Stomach (tissue), 4 donors: ENCODE measurements at regions not wholly inside any gene's neighbourhood (a gene's known extent, or its start where the extent isn't known, plus 50 kb on each side); places are given as distances from the start of the nearest gene placed in this dataset.

Experiments used
- CTCF ChIP-seq, 7 experiments: fragments of 450-650 bp in 4 of 7; fragments of 200-600 bp in 3 of 7; sonication (generic) in 3 of 7; IDR thresholded peaks; one replicate each; pipeline ENCODE4 v1.5.1; 2016 to 2019; ENCODE audit warnings: antibody characterized with exemption in 7 of 7, control low read depth in 2 of 7, mild to moderate bottlenecking in 1 of 7
- EP300 ChIP-seq: sonication (generic); formaldehyde crosslinking; IDR thresholded peaks from one replicate; pipeline ENCODE4 v1.6.1; 2017; ENCODE audit warnings: antibody characterized with exemption

GRCh38 chr13:79682164-79682563 lies 201.2 kb downstream of the NDFIP2 start:
- no peak for TF ChIP-seq CTCF (IDR thresholded peaks at IDR 0.05)
- TF ChIP-seq EP300: no peak
